ENCODE measurements at regions not wholly inside any gene's neighbourhood (a gene's known extent, or its start where the extent isn't known, plus 50 kb on each side); places are given as distances from the start of the nearest gene placed in this dataset.
"Not testable (repeated sequence)": the region's sequence is repeated elsewhere in the genome, so short reads cannot be mapped to it uniquely, and the experiment has no call there.

DNA sequence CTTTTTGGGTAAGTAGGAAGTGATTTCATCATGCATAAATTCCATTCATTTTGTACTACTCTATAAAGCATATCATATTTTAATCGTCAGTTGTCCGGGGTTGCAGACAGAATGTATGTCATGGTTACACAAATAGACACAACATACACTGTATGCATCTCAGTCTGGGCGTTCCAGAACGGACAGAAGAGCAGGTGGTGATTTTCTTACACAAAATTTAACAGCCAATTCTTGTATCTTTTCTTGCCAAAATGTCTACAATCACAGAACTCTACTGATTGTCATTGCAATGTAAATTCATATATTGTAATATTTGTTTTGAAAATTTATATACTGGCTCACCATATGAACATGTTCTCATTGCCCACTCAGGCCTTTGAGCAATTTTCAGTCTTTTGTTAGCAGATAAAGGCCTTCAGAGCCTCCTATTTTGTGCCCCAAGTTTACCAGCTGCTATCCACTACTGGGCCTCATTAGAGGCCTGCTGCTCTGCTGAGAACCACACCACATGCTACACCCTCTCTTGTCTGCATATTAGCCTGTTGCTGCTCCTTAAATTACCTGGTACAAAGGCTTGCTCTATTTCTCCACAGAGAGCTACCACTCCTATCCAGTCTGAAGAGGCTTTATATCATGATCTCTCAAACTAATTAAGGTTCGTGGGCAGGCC, 61.5 kb downstream of the PRDM13 start:
- no peak for DNase-seq

DNA sequence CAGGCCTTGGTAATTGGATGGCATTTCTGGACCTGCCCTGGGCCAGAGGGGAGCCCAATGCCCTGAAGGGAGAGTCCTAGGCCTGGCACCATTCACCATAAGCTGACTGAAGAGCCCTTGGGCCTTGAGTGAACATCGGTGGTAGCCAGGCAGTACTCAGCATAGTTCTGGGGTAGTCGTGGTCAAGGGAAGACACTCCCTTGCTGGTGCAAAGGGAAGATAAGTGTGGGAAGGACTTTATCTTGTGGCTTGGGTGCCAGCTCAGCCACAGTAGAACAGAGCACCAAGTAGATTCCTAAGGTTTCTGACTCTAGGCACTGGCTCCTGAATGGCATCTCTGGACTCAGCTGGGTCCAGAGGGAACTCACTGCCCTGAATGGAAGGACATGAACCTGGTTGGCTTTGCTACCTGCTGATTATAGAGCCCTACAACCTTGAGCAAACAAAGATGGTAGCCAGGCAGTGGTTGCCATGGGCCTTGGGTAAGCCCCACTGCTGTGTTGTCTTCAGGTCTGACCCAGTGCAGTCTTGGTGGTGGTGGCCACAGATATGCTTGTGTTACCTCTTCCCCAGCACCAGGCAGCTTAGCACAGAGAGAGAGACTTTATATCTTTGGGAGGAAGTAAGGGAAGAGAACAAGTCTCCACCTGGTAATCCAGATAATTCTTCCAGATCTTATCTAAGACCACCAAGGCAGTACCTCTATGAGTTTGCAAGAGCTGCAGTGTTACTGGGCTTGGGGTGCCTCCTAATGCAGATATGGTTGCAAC, 83.5 kb downstream of the PRDM13 start:
- DNase-seq, result no peak

DNA sequence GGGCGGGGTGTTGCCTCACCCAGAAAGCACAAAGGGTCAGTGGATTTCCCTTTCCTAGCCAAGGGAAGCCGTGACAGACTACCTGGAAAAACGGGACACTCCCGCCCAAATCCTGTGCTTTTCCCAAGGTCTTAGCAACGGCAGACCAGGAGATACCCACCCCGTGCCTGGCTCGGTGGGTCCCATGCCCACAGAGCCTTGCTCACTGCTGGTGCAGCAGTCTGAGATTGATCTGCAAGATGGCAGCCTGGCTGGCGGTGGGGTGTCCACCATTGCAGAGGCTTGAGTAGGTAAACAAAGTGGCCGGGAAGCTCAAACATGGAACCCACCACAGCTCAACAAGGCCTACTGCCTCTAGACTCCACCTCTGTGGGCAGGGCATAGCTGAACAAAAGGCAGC, 95.7 kb downstream of the PRDM13 start:
- DNase-seq, result not testable (repeated sequence)

DNA sequence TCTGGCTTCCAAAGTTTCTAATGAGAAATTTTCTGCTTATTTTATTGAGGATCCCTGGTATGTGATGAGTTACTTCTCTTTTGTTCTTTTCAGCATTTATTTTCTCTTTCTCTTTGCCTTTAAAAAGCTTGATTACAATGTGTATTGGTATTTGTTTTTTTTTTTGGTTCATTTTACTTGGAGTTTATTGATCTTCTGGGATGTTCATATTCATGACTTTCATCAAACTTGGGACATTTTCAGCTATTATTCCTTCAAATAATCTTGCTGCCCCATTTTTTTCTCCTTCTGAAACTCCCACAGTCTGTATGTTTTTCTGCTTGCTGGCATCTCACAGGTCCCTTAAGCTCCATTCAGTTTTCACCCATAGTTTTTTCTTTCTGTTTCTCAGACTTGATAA, 102.4 kb downstream of the PRDM13 start:
- no peak for DNase-seq

DNA sequence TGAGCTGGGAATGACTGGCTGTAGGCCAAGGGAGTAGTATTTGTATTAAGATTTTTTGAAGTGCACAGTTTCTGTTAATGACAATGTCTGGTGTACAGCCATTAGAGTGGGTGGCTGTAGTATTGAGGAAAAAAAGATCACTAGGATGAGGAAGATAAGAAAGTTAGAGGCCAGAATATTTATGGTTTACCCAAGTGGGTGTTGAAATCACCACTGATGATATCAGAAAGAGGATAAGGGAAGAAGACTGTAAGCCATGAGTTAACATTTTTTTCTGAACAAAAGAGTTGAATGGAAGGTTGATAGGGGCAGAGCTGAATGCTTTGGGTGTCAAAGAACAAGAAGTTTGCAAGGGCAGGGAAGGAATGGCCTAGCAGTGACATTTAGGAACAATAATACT, 104.7 kb downstream of the PRDM13 start:
- no peak for DNase-seq

DNA sequence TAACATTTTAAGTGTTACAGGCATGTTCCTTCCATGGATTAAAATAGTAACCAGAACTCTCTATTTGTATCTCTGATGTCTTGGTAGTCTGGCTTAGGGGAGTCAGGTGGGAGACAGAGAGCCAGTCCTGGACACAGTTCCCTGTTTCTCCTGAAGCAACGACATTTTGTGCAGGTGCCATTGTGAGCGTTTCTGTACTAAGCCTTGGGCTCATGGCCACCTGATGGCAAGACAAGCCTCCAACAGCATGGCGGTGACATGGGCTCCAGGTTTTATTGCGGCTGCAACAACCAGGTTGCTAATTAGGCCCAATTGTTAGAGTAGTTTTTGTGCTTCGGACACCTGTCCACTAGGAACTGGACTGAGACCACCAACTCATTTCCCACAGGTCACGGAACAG, 105.3 kb downstream of the PRDM13 start:
- no peak for DNase-seq

DNA sequence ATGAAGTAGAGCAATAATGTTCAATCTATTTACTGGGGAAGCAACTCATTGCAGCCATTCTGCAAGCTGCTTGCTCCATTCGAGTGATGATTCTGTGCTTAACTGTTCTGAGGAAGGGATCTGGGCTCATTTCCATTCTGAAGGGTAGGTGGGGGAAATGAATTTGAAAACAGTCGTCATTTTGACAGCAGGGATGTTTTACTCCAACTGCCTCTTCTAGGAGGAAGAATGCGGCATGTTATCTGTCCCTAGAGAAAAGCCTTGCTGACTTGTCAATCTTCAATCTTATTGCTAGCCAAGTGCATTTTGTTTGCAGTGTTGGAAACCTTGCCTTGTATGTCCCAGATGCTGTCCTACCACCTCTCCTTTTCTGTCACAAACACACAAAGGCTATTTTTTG, 105.9 kb downstream of the PRDM13 start:
- no peak for DNase-seq

DNA sequence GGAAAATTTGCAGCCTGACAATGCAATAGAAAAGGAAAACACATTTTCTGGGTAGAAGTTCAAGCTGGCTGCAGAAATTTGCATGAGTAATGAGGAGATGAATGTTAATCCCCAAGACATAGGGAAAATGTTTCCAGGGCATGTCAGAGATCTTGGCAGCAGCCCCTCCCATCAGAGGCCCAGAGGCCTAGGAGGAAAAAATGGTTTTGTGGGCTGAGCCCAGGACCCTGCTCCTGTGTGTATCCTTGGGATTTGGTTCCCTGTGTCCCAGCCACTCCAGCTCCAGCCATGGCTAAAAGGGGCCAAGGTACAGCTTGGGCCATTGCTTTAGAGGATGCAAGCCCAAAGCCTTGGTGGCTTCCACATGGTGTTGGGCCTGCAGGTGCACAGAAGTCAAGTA, 115.4 kb downstream of the PRDM13 start:
- DNase-seq, result not testable (repeated sequence)

DNA sequence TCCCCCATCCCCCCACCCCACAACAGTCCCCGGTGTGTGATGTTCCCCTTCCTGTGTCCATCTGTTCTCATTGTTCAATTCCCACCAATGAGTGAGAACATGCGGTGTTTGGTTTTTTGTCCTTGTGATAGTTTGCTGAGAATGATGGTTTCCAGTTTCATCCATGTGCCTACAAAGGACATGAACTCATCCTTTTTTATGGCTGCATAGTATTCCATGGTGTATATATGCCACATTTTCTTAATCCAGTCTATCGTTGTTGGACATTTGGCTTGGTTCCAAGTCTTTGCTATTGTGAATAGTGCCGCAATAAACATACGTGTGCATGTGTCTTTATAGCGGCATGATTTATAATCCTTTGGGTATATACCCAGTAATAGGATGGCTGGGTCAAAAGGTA, 123.6 kb downstream of the PRDM13 start:
- not testable (repeated sequence) for DNase-seq

DNA sequence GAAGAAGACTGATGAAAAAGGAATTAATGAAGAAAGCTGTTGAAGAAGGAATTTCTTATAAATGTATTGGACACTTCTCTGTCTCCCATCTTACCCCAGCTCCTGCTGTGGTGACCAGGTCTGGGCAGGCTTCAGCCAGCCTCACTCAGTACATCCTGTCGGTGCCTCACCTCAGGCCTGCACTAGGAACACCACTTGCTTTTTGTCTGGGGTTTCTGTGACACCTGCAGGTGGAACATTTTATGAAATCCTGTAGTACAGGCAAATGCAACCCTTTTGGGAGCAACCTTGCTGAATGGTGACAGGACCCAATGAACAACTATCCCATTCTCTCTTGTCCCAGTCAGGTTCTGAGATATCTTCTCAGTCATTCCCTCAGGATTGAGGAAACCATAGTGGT, 129.7 kb downstream of the PRDM13 start:
- DNase-seq, result no peak

DNA sequence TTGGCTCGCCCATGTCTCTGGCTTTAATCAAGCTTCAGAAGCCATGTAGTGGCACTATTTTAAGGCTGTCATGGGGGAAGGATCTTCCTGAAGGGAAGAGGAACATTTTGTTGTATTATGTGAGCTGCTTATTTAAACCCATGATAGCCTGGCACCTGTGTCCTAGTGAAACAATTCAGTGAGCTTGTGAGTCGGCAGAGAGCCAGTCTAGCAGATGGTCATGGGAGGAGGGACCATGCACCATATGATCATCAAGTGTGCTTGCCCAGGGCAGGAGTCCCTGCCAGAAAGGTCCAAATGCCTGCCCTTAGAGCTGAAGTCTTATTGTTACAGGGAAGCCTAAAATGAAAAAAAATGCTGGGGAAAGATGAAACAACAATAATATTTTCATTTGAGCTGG, 132.9 kb downstream of the PRDM13 start:
- DNase-seq, result no peak

DNA sequence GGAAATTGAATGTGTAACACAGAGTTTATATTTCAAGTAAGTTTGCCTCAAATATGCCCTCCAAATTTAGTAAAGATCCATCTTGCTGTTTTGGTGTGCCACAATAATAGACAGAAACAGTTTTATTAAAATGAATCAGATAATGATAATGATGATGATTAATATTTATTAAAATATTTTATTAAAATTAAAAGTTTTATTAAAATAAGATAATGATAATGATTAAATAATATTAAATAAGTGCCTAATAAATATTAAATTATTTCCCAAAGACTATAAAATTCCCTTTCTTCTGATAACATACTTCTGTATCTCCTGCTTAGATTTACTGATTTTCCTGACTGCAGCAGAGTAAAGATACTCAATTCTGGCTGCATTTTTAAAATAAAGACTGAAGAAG, 134.5 kb downstream of the PRDM13 start:
- DNase-seq, result no peak

DNA sequence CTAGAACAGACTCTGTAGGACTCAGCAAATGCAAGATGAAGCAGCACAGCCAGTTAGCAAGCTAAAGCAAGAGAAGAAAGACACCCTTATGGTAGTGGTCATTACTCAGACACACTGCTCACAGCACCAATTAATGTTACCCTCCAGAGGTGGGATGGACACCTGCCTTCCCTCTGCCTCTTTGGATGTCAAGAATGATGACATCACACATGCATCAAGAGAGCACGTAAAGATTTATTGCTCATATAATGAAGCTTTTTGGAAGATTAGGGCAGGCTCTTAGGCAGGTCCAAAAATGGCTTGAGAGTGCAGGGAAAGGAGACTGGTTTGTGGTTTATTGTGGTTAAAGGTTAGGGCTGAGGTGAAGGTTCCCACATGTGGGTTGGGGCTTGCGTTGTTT, 137.0 kb downstream of the PRDM13 start:
- DNase-seq, result no peak

DNA sequence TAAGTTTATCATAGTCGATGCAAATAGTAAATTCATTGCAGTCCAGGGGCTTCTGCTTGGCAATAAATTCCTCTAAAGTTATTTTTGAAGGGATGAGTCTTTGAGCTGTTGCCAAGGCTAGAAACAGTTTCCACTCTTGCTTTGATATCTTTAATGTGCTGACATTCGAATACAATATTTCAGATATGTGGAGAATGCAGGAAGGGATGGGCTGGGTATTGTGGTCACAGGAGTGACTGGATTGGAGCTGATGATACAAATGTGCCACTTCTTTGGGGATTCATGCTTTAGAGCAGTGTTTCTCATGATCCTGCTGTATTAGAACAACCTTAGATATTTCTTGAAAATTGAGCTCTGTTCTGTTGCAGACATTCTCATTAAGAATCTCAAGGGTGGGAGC, 139.0 kb downstream of the PRDM13 start:
- DNase-seq, result no peak

DNA sequence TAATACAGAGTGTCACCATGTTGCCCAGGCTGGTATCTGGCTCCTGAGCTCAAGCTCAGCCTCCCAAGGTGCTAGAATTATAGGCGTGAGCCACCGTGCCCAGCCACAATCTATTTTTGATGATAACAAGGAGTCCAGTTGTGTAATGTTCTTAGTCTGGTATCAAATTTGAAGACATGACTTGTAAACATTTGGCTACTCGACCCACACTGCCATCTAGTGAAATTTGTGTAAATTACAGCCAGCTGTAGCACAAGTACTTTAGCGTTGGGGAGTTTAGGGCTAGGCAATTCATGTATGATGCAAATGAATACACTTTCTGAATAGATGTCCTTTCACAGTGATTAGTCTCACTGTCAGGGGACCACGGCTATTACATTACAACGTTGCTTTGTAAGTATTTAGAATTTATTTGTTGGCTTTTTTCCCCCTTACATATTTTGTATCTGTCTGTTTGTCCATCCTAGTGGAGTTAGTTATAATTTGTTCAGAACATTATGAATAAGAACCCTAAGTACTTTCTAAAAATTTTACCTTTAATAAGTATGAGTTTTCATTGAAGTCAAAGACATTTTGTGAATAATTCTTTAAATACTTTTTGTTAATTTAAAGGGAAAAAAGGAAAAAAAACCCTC, 139.7 kb downstream of the PRDM13 start:
- peak; percentile 1 to 27 (median 16) for DNase-seq

DNA sequence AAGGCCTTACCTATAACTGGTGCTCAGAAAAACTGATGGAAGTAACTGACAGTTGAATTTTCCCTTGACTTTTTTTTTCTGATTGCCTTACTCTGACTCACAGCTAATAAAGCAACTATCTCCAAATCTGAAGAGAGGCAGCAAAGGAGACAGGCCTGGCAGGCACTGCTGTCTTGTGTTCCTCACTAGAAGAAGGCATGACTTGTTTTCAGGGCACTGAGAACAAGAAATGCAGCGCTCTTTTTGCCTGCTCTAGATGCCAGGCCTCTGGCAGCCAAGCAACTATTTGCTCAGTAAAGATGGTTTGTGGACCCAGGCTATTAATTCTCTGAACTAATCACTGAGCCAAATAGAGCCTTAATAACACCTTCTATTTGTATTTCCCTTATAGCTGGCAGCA, 155.1 kb downstream of the PRDM13 start:
- DNase-seq, result no peak

DNA sequence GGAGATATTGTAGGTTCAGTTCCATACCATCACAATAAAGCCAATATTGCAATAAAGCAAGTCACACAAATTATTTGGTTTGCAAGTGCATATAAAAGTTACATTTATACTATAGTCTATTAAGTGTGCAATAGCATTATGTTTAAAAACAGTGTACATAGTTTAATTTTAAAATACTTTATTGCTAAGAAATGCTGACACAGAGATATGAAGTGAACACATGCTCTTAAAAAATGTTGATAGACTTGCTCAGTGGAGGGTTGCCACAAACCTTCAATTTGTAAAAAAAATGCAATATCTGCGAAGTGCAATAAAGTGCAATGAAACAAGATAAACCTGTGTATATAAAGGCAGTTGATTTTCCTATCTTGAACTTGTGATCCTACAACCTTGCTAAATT, 161.5 kb downstream of the PRDM13 start:
- DNase-seq, result no peak

DNA sequence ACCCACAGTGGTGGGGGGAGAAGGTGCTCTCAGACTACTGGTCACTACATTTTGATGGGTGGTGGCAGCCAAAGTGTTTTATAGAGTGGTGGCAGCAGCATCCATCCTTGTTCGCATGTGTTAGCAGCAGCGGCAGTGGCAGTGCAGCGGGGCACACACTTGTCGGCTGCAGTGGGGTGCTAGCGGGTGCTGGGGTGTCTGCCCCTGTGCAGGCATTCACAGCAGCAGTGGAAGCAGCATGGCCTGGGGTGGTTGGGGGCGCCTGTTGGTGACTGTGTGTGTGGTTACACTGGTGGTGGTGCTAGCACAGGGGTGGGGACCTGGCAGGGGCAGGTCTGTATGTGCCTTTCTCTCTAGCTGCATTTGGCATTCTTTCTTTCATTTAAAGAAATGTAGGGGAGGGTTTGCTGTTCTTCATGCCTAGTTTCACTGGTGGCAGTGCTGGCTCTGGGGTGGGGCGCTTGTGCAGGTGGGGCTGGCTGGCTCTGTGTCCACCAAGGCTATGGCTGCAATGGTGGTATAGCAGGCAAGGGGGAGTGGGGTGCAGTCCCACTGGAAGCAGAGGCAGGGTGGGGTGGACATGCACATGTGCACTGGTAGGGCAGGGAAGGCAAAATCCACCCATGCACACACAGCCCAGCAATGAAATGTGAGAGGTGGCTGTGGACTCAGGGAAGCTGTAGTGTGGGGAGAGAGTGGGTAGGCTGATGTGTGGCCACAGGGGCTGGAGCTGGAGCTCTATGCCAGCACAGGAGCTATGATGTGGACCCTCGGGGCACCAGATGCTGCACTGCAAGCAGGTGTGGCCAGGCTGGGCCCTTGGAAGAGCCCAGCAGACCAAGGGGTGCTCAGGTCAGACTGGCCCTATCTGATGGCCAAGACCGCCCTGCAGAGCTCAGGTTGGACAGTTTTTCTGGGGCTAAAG, 173.3 kb downstream of the PRDM13 start:
- no peak for DNase-seq

DNA sequence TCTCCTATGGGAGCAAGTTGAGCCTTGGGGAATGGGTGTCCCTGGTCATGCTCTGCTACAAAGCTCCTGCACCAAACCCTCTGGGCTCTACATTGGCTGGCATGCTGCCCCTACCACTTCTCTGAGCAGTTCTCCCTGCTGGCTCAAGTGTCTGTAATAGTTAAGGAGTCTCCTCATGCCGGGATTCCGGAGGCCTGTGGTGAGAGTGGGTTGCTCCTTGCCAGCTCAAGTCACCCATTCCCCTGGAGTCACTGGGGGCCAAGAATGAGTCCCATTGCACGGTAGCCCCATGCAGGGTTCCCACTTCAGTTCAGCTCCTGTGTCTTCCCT, 173.9 kb downstream of the PRDM13 start:
- no peak for DNase-seq

DNA sequence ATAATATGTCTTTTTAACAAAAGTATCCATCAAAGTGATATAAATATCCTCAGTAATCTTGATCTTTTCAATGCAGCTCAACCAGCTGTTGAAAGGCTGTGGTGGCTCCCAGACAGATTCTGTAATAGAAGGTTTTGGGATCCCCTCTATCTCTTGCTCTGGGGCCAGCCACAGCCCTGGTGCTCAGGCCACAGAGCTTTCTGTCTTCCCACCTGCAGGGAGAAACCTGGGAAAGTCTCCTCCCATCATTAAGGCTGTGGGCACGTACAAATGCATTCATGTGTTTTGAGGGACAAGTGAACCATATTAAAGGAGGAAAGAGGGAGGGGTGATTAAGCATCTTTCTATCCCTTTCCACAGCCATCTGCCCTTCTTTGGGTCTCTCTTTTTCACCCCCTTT, 183.1 kb downstream of the PRDM13 start:
- no peak for DNase-seq

DNA sequence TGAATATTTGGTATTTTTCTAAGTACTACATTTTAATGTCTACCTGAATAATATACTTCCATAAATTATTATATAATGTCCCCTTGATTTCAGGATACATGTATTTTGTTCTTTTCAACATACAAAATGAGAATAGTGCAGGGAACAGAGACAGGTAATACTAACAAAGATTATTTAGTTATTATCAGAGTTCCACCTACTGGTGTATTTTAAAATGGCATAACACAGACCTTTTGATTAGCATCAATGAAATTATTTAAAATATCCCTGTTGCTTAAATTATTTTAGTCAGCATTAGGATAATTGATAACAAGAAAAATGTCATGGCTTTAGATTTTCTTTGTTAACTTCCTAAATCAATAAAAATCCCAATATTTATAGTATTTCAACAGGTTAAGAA, 184.0 kb downstream of the PRDM13 start:
- DNase-seq, result no peak

DNA sequence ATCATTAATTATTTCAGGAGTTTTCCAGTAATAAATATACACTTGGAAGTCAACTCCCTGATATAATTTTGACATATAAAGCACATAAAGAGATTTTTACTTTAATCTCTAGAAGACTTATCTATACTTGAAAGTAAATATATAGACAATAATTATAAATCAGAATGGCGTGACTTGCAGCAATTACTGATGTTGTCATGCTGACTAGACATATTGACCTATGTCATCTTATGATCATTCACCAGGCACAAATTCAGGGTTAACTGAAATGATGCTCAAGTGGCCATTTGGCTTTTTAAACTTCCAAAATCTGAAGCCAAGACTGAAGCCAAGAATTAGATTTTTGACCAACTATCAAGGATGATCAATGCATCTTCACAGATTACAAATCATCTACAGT, 192.2 kb downstream of the MCHR2 start:
- DNase-seq, result no peak

DNA sequence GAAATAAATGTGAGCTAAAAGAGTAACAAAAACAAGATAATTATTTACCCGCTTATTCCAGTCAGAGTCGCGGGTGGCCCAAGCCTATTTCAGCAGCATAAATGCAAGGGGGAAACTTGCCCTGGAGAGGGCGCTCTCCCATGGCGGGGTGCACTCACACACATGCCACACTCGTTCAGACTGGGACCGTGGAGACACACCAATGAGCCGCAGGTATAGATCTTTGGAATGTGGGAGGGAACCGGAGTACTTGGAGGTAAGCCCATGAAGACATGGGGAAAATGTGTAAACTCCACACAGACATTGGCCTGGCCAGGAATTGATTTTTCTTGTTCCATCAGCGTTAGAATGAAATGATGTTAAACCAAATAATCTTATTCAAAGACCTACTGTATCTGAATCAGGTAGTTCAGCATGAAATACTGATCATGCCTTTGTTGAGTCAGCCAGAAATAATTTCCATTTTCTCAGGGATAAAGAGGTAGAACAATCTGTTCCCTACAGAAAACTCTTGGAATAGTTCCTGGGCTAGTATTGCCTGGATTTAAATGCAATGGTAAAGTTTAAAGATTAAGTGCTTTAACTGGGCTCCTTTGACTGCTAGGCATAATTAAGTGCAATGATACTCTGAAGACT, 191.5 kb downstream of the MCHR2 start:
- no peak for DNase-seq
